Fibroblast of lung (primary cell): ENCODE measurements at regions not wholly inside any gene's neighbourhood (a gene's known extent, or its start where the extent isn't known, plus 50 kb on each side); places are given as distances from the start of the nearest gene placed in this dataset.

Source experiments
- DNase-seq, 2 donors: peaks; one replicate each; pipeline versions ENCODE4 v3.0.0 to v3.0.0-alpha.2; 2010; ENCODE audit warnings: low read depth in 2 of 2
- H2AFZ ChIP-seq: 2 replicates; pipeline ENCODE4 v1.5.1; 2012; ENCODE audit warnings: low read length, control low read depth, inconsistent platforms
- H3K27ac ChIP-seq: 2 replicates; pipeline ENCODE4 v1.5.1; 2011; ENCODE audit warnings: low read length, control low read depth; ENCODE audit not compliant: insufficient read depth
- H3K27me3 ChIP-seq: 2 replicates; pipeline ENCODE4 v1.5.1; 2011; ENCODE audit warnings: mild to moderate bottlenecking, low read length; ENCODE audit not compliant: control insufficient read depth, insufficient read depth
- H3K36me3 ChIP-seq: 2 replicates; pipeline ENCODE4 v1.5.1; 2011; ENCODE audit warnings: low read length; ENCODE audit not compliant: control insufficient read depth, insufficient read depth
- H3K4me1 ChIP-seq: 2 replicates; pipeline ENCODE4 v1.5.1; 2011; ENCODE audit warnings: low read length; ENCODE audit not compliant: control insufficient read depth, insufficient read depth; ENCODE audit errors: extremely low read depth
- H3K4me2 ChIP-seq: 2 replicates; pipeline ENCODE4 v1.5.1; 2011; ENCODE audit warnings: low read length, control low read depth; ENCODE audit not compliant: insufficient read depth; ENCODE audit errors: extremely low read depth
- H3K4me3 ChIP-seq, 4 experiments: fragments of 200-600 bp in 1 of 4; sonication (generic) in 1 of 4; replicated peaks in 1 of 4; 2 replicates each; pipeline ENCODE4 v1.5.1; 2011 to 2016; ENCODE audit warnings: low read length in 4 of 4, low read depth in 3 of 4, mild to moderate bottlenecking in 3 of 4, control low read depth in 2 of 4, inconsistent platforms in 1 of 4, mixed read lengths in 1 of 4; ENCODE audit not compliant: insufficient read depth in 1 of 4; ENCODE audit errors: control extremely low read depth in 1 of 4
- H3K79me2 ChIP-seq: 2 replicates; pipeline ENCODE4 v1.5.1; 2012; ENCODE audit warnings: mild to moderate bottlenecking, low read length, inconsistent platforms; ENCODE audit not compliant: control insufficient read depth, insufficient read depth
- H3K9ac ChIP-seq: 2 replicates; pipeline ENCODE4 v1.5.1; 2011; ENCODE audit warnings: mild to moderate bottlenecking, low read length, control low read depth; ENCODE audit not compliant: insufficient read depth
- H3K9me3 ChIP-seq: 2 replicates; pipeline ENCODE4 v1.5.1; 2012; ENCODE audit warnings: low read depth, low read length; ENCODE audit not compliant: control insufficient read depth, insufficient read depth
- H4K20me1 ChIP-seq: 2 replicates; pipeline ENCODE4 v1.5.1; 2011; ENCODE audit warnings: low read length; ENCODE audit not compliant: control insufficient read depth, insufficient read depth; ENCODE audit errors: extremely low read depth
- CTCF ChIP-seq, 2 donors: IDR thresholded peaks in 1 of 2; conservative IDR thresholded peaks in 1 of 2; 1 replicate in 1 of 2; 2 replicates in 1 of 2; pipeline ENCODE4 v1.5.1; 2011 to 2012; ENCODE audit warnings: low read length in 2 of 2, control low read depth in 1 of 2, inconsistent platforms in 1 of 2, low read depth in 1 of 2, mild to moderate bottlenecking in 1 of 2
- EZH2 ChIP-seq: IDR thresholded peaks from 2 replicates; pipeline ENCODE4 v1.5.1; 2012; ENCODE audit warnings: low read length, control low read depth, mild to moderate bottlenecking; ENCODE audit errors: missing control alignments

DNA sequence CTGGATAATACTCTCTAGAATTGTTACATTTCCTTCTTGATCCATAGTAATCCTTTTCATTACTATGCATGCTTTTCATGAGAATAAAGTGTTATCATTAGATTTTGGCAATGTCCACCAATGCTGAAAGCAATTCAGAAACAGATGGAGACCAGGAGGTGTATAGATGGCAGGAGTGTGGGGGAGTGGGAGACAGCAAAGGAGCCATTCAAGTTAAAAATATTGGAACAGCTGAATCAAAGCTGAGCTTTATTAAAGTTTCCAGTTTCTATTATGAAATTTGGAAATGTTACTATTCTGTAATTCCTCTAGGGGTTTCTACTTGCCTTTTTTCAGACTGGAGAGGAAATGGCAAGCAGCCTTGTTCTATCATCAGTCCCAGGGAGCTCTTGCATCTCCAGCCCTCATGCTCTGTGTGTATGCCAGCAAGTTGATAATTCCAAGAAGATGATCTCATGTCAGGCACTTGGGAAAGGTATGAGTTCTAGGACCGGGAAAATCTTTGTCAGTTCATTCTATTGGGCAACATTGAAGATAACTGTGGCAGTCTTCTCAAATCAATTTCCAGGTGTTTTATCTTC lies 228.0 kb downstream of the CD109 start:
- DNase-seq = no peak
- Histone ChIP-seq H3K9ac (no peak overlapping the region), H3K27ac (no peak overlapping the region), H3K4me1 (no peaks in the 10 kb centered on the region), H4K20me1 (no peaks in the 10 kb centered on the region), H3K9me3 (no peaks in the 10 kb centered on the region), H2AFZ (no peak overlapping the region), H3K79me2 (no peaks in the 10 kb centered on the region), H3K27me3 (no peaks in the 10 kb centered on the region), H3K4me3 (no peak overlapping the region), H3K36me3 (no peaks in the 10 kb centered on the region), H3K4me2 (no peak overlapping the region)
- TF ChIP-seq CTCF (conservative IDR thresholded peaks at IDR 0.05 in 1 of 2, IDR thresholded peaks at IDR 0.05 in 1 of 2; ENCODE audit: low read depth in 1 of 2, low read length in 2 of 2) (no peak), EZH2 (no peak)

DNA sequence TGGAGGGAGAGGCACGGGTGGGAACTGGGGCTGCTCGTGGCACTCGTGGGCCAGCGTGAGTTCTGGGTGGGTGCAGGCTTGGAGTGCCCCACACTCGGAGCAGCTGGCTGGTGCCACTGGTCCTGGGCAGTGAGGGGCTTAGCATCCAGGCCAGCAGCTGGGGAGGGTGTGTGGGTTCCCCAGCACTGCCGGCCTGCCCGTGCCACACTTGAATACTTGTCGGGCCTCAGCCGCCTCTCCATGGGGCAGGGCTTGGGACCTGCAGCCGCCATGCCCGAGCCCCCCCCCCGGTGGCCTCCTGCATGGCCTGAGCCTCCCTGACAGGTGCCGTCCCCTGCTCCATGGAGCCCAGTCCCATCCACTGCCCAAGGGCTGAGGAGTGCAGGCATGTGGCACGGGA lies 207.2 kb downstream of the CD109 start:
- no peak for DNase-seq
- Histone ChIP-seq H3K9ac (no peak overlapping the region), H3K9me3 (no peaks in the 10 kb centered on the region), H3K4me1 (no peaks in the 10 kb centered on the region), H3K27me3 (peaks cover 3% of the 10 kb centered on the region), H3K36me3 (no peaks in the 10 kb centered on the region), H3K79me2 (no peaks in the 10 kb centered on the region), H4K20me1 (no peaks in the 10 kb centered on the region), H3K4me3 (no peak overlapping the region), H2AFZ (no peak overlapping the region), H3K27ac (no peak overlapping the region), H3K4me2 (no peak overlapping the region)
- TF ChIP-seq CTCF (conservative IDR thresholded peaks at IDR 0.05 in 1 of 2, IDR thresholded peaks at IDR 0.05 in 1 of 2; ENCODE audit: low read depth in 1 of 2, low read length in 2 of 2) (no peak), EZH2 (no peak)

GRCh38 chr6:73901986-73902385 lies 206.0 kb downstream of the CD109 start:
- Histone ChIP-seq H2AFZ (no peak overlapping the region), H3K4me3 (no peak overlapping the region), H3K4me1 (no peaks in the 10 kb centered on the region), H3K79me2 (no peaks in the 10 kb centered on the region), H4K20me1 (no peaks in the 10 kb centered on the region), H3K27ac (no peak overlapping the region), H3K9me3 (no peaks in the 10 kb centered on the region), H3K27me3 (peaks cover 3% of the 10 kb centered on the region), H3K4me2 (no peak overlapping the region), H3K9ac (no peak overlapping the region), H3K36me3 (no peaks in the 10 kb centered on the region)
- no peak for TF ChIP-seq EZH2
- no peak for TF ChIP-seq CTCF (conservative IDR thresholded peaks at IDR 0.05 in 1 of 2, IDR thresholded peaks at IDR 0.05 in 1 of 2; ENCODE audit: low read depth in 1 of 2, low read length in 2 of 2)
- no peak for DNase-seq
